Amniotic epithelial cell (primary cell): ENCODE measurements at regions not wholly inside any gene's neighbourhood (a gene's known extent, or its start where the extent isn't known, plus 50 kb on each side); places are given as distances from the start of the nearest gene placed in this dataset.

ENCODE experiments used
- DNase-seq: peaks from one replicate; pipeline ENCODE4 v3.0.0-alpha.2; 2010; ENCODE audit warnings: low read depth

DNA sequence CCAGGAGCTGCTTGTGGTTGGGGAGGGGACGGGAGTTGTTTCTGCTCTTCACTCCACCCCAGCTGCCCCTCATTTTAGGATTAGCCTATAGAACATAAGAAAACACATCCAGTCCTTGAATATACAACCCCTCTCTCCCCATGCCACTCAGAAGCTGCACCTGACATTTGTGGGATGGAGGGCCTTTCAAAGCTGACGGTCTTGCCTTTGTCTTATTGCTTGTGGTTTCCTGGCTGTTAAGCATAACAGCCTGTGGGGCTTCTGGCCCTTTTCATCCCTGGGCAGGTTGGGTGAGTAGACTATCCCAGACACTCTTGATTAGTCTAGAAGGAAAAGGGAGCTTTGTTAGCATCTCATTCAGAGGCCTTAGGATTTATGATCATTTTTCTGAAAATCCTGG is 407.6 kb upstream of the BOD1L1 start:
- no peak for DNase-seq

DNA sequence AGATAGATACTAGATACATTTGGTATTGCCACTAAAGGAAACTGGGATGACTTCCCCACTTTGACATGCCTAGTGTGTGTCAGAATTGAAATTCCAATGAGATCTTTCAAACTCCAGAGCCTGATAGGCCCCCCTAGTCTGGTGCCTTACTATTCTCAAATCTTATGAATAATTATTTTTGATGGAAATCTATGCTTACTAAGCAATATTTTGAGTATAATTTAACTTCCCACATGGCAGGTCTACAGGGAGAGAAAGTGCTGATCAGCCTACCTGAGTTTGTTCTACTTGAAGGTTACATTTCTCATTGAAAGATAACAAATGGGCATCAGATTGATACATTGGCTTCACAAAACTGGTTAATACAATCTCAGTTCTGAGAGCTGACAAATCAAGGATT is 415.7 kb upstream of the BOD1L1 start:
- DNase-seq: no peak

DNA sequence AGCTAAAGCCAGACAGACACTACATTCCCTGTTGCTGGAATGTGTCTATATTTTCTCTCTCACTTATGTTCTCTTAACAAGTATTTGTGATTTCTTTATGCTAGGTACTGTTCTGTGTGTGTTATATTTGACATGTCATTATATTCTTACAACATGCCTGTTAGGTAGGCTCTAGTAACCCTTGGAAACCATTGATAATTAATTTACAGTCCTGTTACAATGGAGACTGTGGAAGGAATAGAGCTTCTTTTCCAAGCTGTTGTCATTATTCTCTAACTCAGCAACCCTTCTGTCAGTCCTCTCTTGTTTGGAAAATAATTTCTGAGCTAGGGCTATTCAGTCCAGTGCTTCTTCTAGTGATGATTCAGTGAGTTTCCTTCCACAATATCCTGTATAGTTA is 419.1 kb upstream of the BOD1L1 start:
- DNase-seq: no peak

DNA sequence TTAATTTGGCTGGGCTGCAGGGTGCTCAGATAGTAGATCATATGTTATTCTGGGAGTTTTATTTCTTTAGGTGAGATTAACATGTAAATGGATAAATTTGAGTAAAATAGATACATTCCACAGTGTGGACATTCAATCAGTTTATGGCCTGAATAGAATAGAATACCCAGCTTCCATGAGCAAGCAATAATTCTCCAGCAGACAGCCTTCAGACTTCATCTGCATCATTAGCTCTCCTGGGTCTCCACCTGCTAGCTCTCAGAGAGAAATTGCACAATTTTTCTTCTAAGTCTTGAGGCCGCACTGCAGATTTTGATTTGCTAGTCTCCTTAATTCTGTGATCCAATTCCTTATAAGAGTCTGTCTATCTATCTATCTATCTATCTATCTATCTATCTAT is 420.3 kb upstream of the BOD1L1 start:
- no peak for DNase-seq

DNA sequence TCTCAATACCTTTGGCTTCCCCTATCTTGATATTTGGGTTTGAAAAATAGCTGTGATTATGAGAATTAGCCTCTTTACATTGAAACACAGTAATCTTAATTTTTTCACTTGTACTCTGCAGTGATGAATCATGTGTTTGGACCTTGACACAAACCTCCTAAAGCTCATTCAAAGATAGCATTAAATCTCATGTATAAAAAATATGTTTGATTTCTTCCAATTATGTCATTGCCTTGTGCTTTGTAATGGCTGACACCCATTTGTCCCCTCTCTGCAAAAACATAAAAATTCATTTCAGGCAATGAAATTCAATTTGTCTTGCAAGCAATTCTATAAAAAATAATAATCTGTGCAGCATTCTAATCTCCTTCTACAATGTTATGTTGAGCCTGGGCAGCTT is 422.4 kb upstream of the BOD1L1 start:
- no peak for DNase-seq

DNA sequence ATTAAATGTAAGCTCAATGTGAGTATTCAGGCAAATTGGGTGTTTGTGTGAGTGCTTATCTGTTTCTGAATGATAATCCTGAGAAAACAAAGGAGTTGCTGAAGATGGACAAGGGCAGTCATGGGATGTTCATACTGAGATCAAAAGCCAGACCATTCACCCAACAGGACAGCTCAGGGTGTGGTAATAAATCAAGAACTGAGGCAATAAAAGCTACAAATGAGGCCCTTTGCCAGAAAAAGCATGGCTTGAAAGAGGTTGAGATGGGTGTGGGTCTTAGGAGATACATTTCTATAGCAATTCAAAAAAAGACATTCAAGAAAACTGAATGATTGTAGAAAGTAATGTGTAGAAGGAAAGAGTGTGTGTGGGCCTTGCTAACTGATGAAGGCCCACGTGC is 425.8 kb upstream of the BOD1L1 start:
- no peak for DNase-seq

DNA sequence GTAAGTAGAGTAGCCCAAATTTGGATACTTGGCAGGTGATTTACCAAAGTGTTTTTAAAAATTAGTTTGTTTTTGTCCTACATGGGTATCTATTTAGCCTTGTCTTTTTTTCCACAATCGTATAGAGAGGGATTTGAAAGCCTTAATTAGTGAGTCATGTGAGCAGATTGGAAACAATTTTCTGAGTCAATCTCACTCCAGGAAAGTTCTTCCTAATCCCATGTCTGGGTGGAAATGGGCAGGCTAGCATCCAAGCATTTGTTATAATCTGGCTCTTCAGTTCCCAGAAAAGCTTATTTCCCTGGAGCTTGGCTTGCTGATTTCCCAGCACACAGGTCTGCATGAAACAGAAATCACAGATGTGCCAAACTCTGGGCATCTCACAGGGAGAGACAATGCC is 426.9 kb upstream of the BOD1L1 start:
- no peak for DNase-seq

DNA sequence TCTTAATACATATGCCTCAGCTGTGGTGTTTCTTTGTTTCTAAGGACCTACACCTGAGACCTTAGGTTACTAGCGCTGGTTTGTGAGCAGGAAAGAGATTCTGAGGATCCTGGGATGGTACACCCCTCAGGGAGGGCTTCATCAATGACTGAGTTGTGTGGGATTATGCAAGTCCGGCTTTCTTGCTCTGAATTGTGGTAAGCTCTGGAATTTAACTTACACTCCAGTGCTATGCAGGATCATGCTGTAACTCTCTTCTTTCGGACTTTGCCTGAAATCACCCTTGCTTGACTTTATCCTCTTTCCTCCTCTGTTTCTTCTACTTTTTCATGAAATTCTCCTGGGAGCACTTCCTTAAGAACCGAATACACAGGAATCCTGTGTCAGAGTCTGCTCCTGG is 431.5 kb upstream of the BOD1L1 start:
- peak; percentile 52 for DNase-seq

DNA sequence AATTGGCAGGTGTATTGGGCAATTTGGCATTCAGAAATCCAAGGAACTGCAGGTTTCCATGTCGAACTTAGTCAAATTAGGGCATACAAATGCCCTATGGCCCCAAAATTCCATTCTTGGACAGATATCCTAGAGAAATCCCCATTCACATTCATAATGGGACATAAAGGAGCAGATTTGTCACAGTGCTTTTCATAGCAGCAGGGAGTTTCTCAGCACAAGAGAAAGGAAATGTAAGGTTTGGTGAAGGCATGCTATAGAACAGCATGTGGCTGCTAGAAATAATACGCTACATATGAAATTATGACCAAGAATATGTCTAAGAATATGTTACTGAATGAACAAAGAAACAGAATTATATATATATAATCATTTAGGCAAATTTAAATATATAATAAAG is 437.5 kb upstream of the BOD1L1 start:
- DNase-seq: no peak

DNA sequence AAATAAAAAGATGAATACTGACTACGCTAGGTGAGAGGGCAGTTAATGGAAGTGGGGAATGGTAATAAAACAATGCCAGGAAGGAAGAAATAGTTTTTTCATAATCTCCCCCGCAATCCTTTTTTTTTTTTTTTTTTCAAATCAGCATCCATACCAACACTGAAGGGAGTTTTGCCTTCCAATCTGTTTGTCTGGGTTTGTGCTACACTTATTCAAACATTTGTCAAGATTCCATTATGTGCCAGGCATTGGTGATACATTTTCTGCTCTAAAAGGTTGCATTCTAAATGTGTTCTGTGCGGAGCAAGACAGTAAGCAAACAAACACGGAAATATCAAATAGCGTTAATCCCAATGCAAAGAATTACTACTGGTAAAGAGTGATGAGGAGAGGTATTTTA is 437.9 kb upstream of the BOD1L1 start:
- DNase-seq: no peak

DNA sequence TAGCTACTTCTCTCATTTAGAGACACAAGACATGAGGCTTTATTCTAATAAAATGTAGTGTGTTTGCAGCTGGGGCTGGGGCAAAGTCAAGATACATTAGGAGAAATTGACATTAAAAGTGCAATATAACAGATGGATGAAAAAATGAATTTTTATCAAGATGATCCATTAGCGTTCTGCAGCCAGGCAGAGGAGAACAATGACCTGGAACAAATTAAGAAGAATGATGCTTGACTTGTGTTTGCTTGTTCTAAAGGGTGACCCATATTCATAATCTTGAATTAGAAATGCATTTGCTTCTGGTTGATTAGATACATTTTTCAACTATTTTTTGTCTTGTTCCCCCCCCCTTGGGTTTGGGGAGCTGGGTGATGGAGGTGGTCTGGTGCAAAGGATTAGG is 439.5 kb upstream of the BOD1L1 start:
- no peak for DNase-seq

DNA sequence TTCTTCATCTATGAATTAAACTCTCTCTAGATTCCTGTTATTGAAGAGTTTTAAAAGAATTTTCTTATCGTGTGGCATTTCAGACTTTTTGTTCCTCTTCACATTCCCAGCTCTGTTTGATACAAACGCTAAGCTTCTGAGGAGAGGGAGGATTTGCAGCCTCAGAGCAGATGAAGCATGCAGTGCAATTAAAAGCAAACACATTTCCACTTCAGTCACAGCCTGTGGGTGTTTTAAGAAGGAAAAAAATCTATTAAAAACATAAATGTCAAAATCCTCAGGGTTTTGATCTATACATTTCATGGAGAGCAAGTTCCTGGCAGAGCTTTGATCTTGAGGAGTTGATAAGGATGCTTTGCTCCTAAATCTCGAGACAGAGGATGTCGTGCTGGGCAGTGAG is 442.4 kb upstream of the BOD1L1 start:
- DNase-seq: no peak

DNA sequence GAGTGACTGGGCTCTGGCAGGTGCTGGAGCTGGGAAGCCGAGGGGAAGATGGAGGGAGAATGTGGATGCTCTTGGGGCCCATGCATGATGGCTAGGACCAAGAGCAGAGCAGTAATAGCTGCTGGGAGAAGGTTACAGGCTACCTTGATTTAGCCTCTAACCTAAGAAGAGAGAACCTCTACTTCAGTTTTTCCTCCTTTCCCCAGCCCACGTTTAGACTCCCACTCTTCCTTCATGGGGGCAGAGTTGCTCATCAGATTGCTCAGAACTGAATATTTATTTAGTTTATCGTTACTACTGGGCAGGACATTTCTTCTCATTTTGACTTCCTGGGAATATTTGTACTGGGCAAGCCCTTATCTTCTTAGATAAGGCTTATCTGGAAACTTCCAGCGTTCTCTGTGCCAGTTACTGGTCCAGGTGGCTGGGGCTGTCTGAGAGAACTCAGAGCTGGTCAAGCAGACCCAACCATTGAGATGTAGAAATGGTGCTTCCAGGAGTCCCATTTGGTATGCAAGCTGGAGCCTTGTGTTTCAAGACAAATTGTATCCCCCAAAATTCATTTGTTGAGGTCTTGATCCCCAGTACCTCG is 442.9 kb upstream of the BOD1L1 start:
- peak; percentile 41 for DNase-seq

DNA sequence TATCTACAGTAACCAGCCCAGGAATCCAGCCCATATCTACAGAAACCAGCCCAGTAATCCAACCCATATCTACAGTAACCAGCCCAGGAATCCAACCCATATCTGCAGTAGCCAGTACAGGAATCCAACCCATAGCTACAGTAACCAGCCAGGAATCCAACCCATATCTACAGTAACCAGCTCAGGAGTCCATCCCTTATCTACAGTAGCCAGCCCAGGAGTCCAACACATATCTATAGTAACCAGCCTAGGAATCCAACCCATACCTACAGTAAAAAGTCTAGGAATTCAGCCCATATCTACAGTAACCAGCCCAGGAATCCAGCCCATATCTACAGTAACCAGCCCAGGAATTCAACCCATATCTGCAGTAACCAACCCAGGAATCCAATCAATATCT is 445.0 kb upstream of the BOD1L1 start:
- no peak for DNase-seq

DNA sequence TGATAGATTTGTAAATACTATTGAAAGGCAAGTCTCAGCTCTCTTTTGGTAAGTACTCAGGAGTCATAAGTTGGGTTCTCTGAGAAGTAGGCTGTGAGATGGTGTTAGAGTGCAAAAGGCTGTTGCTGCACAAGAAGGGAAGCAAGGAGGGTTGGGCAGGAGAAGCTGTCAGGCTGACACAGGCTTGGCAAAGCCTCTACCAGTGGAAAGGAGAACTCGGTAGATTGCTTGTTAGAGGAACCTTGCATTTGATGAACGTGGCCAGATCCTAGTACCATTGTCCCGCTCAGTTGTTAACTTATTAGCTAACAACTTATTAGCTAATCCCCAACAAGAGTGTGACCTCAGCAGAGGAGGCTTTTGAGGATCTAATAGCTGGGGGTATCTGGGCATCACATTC is 449.3 kb upstream of the BOD1L1 start:
- DNase-seq: no peak

DNA sequence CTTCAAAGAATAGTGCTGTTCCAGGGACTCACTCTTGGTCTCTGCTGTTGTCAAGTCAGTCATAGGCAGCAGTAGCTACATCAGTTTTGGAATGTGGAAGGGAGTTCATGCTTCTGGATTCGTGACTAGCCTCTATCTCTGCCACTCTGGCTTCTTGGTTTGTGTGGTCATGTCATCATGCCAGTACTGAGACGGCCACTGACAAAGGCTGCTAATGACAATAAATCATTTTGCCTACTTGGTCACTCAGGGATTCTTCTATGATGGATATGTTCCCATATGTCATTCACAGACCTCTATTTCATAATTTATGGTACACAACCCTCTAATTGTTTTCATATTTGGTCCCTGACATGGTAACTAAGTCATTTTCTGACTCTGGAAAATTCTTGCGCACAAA is 450.8 kb upstream of the BOD1L1 start:
- no peak for DNase-seq

DNA sequence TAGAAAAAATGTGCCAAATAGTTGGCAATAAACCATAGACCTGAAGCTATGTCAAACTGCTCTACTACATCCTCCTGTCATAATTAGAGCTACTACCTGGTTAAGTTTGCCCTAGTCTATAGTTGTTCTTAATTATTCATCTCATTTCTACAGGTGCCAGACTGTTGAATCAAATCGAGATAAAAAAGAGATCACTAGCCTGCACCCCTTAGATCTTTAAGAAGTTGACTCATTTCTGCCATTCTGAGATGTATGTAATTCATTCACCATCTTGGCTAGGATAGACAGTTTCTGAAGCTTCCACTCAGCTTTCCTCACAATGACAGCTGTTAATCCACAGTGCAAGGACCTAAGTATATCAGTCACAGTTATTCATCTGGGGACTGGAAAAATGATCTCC is 452.1 kb upstream of the BOD1L1 start:
- no peak for DNase-seq

DNA sequence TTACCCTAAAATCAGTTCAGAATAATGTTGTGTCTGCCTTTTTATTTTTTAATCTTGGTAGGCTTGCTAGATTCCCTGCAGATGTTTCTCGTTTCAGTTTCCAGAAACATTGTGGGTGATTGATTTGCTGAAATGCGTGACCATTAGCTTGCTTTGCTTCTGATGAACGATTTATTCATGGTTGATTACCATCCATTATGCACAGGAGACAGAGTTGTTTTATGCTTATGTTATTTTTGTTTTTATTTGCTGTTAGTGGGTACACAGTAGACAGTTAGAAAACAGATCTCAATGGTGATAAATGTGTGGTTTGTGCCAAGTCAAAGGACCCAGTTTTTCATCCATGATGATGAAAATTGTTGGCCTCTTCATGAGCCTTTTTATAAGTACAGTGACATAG is 455.6 kb upstream of the BOD1L1 start:
- no peak for DNase-seq

DNA sequence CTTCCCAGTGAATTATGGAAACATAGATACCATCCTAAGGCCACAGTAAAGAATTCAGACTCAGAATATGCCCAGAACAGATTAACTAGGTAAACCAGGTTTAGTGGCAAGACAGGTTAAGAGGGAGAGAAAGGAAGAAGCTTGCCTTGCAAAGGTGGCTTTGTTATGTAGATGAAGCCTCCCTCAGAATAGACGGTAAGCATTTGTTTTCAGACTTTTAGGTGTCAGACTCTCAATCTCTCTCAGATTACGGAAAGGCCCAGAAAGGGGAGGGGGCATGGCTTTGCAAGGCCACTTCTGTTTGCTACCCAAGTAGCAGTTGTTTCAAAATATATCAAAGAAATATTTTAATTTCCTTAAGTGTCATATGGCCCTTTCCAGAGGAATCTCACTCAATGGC is 457.1 kb upstream of the BOD1L1 start:
- DNase-seq: no peak

DNA sequence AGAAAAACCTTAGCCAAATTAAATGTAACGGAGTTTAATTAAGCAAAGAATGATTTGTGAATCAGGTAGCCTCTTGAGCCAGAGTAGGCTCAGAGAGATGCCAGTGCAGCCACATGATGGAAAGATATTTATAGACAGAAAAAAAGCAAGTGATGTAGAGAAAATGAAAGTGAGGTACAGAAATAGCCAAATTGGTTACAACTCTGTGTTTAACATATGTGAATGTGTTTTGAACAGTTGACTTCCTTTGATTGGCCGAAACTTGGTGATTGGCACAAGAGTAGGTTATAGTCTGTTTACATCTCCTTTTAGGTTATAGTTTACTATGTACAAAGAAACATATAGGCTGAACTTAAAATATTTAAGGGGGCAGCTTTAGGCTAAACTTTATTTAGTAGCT is 459.9 kb upstream of the BOD1L1 start:
- no peak for DNase-seq

DNA sequence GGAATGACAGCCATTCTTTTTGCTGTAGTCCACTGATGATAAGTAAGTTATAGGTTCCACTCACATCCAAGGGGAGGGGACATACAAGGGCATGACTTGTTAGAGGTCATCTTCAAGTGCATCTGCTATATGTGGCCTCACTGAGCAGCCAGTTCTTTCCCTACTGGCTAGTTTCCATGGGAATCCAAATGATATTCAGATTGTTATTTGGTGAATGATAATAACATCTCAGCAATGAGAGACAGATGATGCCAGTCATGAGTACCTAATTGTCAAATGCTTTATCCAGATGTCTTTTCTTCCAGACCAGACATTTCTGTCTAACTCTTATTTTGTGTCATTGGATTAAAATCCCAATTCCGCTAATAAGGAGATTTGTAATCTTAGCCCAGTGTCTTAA is 460.4 kb upstream of the BOD1L1 start:
- no peak for DNase-seq

DNA sequence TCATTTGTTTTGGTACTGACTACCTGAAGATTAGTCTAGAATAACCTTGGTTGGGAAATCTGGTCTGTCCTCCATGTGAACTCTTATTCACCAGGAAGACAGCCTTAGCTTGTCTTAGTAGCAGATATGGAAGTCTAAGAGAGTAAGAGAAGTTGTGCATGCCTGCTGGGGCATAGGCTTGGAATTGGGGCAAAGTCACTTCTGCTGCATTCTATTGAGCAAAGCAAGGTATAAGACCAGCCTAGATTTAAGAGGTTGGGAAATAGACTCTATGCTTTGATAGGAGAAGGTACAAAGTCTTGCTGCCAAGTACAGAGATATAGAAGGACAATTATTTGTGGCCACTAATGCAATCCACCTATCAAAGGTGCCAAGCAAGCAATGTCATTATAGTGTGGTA is 464.0 kb upstream of the BOD1L1 start:
- DNase-seq: no peak

DNA sequence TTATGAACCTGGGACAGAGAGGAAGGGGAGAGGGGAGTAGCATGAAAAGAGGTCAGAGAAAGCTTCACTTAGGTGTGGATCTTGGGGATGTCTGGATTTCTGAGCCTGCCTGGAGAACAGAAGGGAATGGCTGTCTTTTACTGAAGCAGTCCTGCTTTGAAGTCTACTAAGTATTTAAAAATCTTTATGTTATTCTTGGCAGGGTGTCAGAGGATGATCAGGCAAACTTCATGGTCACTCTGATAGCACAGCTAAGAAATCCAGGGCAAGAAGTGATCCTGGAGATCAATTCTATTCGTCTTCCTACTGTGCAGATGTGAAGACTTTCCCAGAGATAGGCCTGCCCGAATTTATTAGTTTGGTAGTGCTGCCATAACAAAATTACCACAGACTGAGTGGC is 464.4 kb upstream of the BOD1L1 start:
- DNase-seq: no peak

DNA sequence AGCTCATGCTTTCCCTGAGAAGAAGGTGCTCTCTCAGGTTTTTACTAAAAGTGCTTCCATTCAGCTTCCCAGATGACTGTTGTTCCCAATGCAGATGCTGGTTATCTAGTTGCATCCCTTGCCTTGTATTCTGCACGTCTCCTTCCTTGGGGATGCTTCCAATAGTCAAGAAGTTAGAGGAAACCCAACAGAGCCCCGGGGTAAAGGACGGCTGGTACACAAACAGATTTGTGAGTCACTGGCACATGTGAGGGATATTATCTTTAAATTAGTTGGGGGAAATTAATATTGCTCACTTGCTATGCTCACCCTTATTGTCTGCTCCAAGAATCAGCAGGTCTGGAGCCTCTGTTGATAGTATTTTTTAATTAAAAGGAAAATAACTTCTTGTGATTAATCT is 465.2 kb upstream of the BOD1L1 start:
- no peak for DNase-seq

DNA sequence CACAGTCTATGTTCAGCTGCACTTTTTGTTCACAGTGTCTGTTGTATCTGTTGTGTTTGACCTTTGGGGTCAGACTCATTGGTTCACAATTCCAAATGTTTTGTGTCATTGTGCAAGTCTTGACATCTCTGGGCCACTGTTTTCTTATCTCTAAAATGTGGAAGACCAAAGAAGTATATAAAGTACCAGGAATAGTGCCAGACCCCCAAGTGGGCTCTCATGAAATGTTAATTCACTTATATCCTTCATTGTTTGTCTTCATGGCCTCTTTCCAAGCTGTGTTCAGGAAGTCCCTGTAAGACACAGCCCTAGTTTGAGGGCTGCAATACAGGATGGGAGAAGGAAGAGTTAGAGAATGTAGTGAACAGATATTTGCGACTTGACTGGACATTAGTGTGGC is 468.3 kb upstream of the BOD1L1 start:
- DNase-seq: no peak
